Ureter (tissue), 1 donor: ENCODE measurements at regions not wholly inside any gene's neighbourhood (a gene's known extent, or its start where the extent isn't known, plus 50 kb on each side); places are given as distances from the start of the nearest gene placed in this dataset.
A peak's percentile ranks its signal among the peaks of the same experiment; 100 is the strongest.
"Not testable (repeated sequence)": the region's sequence is repeated elsewhere in the genome, so short reads cannot be mapped to it uniquely, and the experiment has no call there.

Experiments
- DNase-seq: peaks from one replicate; pipeline ENCODE4 v3.0.0-alpha.2; 2020; ENCODE audit warnings: low spot score
- donor health status: DM: yes; HTN: yes; CAD: no.

- not testable (repeated sequence) for DNase-seq
Measured at GRCh38 chr7:136419740-136420139, 442.6 kb upstream of the MTPN start.

- no peak for DNase-seq
Measured at GRCh38 chr7:136412952-136413351, 435.8 kb upstream of the MTPN start.

GRCh38 chr7:136405931-136406777 lies 429.0 kb upstream of the MTPN start:
- peak; percentile 45 for DNase-seq

DNA sequence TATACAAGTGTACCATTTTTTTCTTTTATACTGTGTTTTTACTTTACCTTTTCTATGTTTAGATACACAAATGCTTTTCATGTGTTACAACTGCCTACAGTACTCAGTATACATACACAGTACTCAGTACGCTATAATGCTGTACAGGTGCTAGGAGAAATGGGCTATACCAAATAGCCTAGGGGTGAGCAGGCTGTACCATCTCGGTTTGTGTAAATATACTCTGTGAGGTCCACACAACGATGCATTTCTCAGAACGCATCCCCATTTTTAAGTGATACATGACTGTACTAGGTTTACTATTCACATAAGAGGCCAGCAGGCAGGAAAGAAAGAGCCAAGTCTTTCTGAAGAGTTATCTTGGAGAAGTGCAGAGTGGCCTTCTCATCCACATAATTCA lies 426.4 kb upstream of the MTPN start:
- DNase-seq, result no peak

GRCh38 chr7:136400877-136401276 lies 423.7 kb upstream of the MTPN start:
- no peak for DNase-seq

DNA sequence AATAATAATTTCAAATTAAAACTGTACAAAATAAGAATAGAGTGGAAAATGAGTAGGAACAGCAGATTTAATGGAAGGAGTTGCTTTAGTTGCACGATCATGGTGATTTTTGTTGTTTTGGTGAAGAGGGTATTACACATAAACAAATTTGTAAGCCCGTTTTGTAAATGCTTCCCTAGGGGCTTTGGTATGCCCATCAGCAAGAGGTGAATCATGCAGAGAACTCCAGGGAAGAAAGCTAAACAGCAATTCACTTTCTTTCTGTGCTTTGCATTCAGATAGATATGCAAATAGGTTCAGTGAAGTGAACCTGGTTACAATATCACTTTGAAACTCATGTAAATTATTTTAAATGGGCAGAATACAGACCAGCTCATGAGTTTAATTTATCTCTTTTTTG lies 422.2 kb upstream of the MTPN start:
- DNase-seq, result no peak

GRCh38 chr7:136392856-136393255 lies 415.7 kb upstream of the MTPN start:
- no peak for DNase-seq

GRCh38 chr7:136391371-136391770 lies 414.2 kb upstream of the MTPN start:
- no peak for DNase-seq

- no peak for DNase-seq
Measured at GRCh38 chr7:136389933-136390332, 412.8 kb upstream of the MTPN start.

- no peak for DNase-seq
Measured at GRCh38 chr7:136386876-136387275, 409.7 kb upstream of the MTPN start.

DNA sequence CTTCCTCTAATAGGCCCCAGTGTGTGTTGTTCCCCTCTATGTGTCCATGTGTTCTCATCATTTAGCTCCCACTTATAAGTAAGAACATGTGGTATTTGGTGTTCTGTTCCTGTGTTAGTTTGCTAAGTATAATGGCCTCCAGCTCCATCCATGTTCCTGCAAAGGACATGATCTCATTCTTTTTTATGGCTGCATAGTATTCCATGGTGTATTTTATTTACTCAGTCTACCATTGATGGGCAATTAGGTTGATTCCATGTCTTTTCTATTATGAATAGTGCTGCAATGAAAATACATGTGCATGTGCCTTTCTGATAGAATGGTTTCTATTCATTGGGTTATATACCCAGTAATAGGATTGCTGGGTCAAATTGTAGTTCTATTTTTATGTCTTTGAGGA lies 394.2 kb upstream of the MTPN start:
- not testable (repeated sequence) for DNase-seq

DNA sequence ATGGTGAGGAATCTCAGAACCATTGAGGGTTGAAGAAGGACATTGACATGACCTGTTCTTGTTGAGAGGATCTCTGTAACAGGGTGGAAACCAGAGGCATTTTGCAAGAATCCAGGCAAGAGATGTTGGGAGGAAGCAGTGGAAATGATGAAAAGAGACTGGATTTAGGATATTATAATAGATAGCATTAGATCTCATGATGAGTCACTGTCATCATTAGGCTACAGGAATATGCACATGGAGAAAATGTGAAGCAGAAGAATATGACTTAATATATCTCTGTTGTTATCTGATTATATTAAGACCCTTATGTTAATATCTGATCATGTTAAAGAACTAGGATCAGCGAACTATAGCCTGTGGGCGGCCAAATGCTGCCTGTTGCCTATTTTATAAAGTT lies 393.0 kb upstream of the MTPN start:
- no peak for DNase-seq

DNA sequence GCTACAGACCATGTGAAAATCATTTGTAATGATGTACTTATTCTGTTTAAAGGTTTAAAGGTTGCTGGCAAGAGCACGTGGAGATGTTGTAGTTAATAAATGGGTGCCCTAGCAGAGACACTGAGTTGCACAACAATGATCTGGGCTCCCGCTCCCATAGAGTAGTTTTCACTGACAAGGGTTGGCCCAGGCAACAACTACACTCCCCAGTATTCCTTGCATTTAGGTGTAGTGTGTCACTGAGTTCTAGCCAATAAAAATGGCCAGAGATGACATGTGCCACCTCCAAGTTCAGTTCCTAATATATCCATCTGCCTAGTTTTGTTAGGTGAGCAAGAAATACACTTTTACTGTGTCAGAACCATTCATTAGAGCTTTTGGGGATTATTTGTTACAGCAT lies 392.1 kb upstream of the MTPN start:
- no peak for DNase-seq

- DNase-seq, result no peak
Measured at GRCh38 chr7:136359333-136359903, 382.3 kb upstream of the MTPN start.

- DNase-seq, result no peak
Measured at GRCh38 chr7:136353287-136353686, 376.1 kb upstream of the MTPN start.

- DNase-seq, result no peak
Measured at GRCh38 chr7:136348542-136349192, 371.5 kb upstream of the MTPN start.

DNA sequence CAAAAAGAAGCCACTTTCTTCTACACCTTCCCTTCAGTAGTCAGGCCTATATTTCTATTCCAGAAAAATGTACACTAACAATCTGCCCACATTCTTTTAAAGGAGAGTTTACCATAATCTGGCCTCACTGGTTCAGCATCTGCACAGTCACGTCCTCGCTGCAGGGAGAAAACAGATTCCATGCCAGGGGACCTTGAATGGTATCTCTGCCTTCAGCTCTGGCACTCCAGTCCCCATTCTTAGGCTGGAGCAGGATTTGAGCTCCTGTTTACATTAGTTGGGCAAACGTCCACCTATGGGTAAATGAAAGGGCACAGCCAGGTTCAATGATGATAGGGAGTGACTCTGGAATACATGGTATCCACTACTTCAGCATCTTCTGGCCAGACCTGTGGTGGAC lies 371.0 kb upstream of the MTPN start:
- no peak for DNase-seq

DNA sequence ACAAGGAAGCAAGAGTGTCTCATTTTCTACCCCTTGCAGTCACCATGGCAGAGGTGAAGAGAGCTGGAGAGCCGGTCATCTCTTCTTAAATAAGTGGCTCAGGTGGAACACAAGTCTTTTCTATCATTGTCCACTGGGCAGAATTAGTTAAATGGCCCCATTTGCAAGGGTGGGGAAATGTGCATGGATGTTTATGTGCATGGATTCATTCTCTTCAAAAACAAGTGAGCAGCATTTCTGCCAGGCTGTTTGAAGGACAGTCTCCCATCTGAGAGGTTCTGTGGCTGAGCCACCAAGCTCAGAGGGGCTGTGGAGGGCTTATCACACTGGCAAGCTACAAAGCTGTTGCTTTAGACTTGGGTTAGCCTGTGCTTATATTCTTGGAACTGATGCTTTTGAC lies 370.3 kb upstream of the MTPN start:
- DNase-seq, result no peak

- DNase-seq, result no peak
Measured at GRCh38 chr7:136342251-136342650, 365.1 kb upstream of the MTPN start.

- no peak for DNase-seq
Measured at GRCh38 chr7:136339464-136339863, 362.3 kb upstream of the MTPN start.

DNA sequence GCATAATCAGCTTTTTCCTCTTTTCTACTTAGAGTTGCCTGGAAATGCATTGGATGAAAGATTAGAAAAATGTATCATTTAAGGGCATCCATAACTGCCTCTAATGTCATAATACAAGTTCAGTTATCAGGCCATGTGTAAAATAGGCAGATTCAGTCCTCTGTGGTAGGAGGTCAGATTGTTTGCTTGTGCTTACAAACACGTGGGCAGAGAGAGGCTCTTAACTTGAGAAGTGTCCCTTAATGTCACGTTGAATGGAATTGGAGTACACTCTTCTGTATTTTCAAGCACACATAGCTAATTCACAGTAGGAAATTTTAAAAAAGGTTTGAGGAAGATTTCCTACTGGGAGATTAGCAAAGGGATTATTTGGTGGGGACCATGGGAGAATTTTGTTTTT lies 359.8 kb upstream of the MTPN start:
- no peak for DNase-seq

GRCh38 chr7:136333636-136334035 lies 356.5 kb upstream of the MTPN start:
- no peak for DNase-seq

DNA sequence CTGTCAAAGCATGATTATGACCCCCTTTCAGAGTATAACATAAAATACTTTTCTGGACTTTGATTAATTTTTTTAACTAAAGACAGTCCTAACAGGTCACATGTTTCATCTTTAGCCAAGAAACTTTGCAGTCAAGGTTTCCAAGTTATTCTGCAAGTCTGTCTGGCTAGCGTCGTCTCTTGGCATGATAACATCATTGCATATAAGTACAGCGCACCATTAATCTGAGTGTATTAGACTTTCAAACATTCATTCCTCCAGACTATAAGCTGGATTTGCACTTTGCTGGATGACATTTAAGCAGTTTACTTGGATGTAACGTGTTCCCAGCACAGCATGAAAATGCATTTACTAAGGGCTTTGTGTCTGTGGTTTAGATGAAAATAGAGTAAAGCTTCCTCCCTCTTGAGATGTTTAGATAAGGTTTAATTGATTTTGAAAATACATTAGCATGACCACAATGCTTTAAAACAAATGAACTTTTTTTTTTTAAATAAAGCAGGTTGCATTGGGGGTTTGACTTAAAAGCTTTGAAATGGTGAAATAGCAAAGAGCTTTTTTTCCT lies 349.0 kb upstream of the MTPN start:
- DNase-seq, result no peak
